OCI-LY7 (cell line): ENCODE measurements at regions not wholly inside any gene's neighbourhood (a gene's known extent, or its start where the extent isn't known, plus 50 kb on each side); places are given as distances from the start of the nearest gene placed in this dataset.

Source experiments
- BruUV-seq: library from RNA; stranded (reverse); fragments of 400-500 nt; replicated peaks from 2 replicates; lab custom pipeline; 2021; lab: Mats Ljungman, UMichigan
- CTCF ChIA-PET: fragments of 300-600 bp; sonication (Branson Sonifier 250); formaldehyde crosslinking; loops from one replicate; lab custom pipeline; 2022; ENCODE audit warnings: antibody characterized with exemption; ENCODE audit not compliant: unreplicated experiment; lab: Charles Lee
- POLR2A ChIA-PET: fragments of 300-600 bp; sonication (Branson Sonifier 250); formaldehyde crosslinking; loops from one replicate; lab custom pipeline; 2022; ENCODE audit warnings: antibody characterized with exemption; lab: Charles Lee
- DNase-seq: peaks from one replicate; pipeline ENCODE4 v3.0.0-alpha.2; 2015; ENCODE audit warnings: low spot score
- H2AFZ ChIP-seq: fragments of 200-600 bp; sonication (generic), shearing (Covaris generic); 2 replicates; pipeline ENCODE4 v1.6.1; 2014; ENCODE audit warnings: mild to moderate bottlenecking, antibody characterized with exemption, low read length, moderate library complexity
- H3K27ac ChIP-seq: fragments of 200-600 bp; sonication (generic); 2 replicates; pipeline ENCODE4 v1.5.1; 2014; ENCODE audit warnings: mixed run types, low read depth, mild to moderate bottlenecking, moderate library complexity, low read length, inconsistent platforms; ENCODE audit not compliant: poor library complexity, severe bottlenecking
- H3K36me3 ChIP-seq: fragments of 200-600 bp; sonication (generic); 2 replicates; pipeline ENCODE4 v1.6.1; 2014; ENCODE audit warnings: mild to moderate bottlenecking, antibody characterized with exemption, low read length, moderate library complexity, mixed read lengths; ENCODE audit not compliant: insufficient read depth
- H3K4me1 ChIP-seq: fragments of 200-600 bp; sonication (generic); 2 replicates; pipeline ENCODE4 v1.5.1; 2014; ENCODE audit warnings: mild to moderate bottlenecking, low read length; ENCODE audit not compliant: insufficient read depth, poor library complexity, severe bottlenecking
- H3K4me2 ChIP-seq: fragments of 200-600 bp; sonication (generic); 2 replicates; pipeline ENCODE4 v1.6.1; 2014; ENCODE audit warnings: mild to moderate bottlenecking, low read length
- H3K4me3 ChIP-seq: fragments of 200-600 bp; sonication (generic); 2 replicates; pipeline ENCODE4 v1.5.1; 2014; ENCODE audit warnings: mild to moderate bottlenecking, low read depth, low read length; ENCODE audit not compliant: poor library complexity, severe bottlenecking
- H3K79me2 ChIP-seq: fragments of 200-600 bp; sonication (generic); 2 replicates; pipeline ENCODE4 v1.6.1; 2016; ENCODE audit warnings: low read depth, mild to moderate bottlenecking, low read length, moderate library complexity, mixed read lengths; ENCODE audit not compliant: insufficient read depth
- H3K9me2 ChIP-seq: fragments of 200-600 bp; sonication (generic); 2 replicates; pipeline ENCODE4 v1.6.1; 2016; ENCODE audit warnings: mild to moderate bottlenecking, low read length, mixed read lengths; ENCODE audit not compliant: insufficient read depth
- H3K9me3 ChIP-seq: fragments of 200-600 bp; sonication (generic); 2 replicates; pipeline ENCODE4 v1.6.1; 2014; ENCODE audit warnings: mild to moderate bottlenecking, mixed run types, low read length, mixed read lengths
- H4K20me1 ChIP-seq: fragments of 200-600 bp; sonication (generic); 2 replicates; pipeline ENCODE4 v1.6.1; 2014; ENCODE audit warnings: mild to moderate bottlenecking, antibody characterized with exemption, low read length, moderate library complexity, mixed read lengths; ENCODE audit not compliant: insufficient read depth
- CTCF ChIP-seq: fragments of 200-600 bp; sonication (generic); conservative IDR thresholded peaks from 2 replicates; pipeline ENCODE4 v1.5.1; 2014; ENCODE audit warnings: mild to moderate bottlenecking, antibody characterized with exemption, low read length, moderate library complexity, mixed read lengths
- EZH2phosphoT487 ChIP-seq: fragments of 200-600 bp; sonication (generic); IDR thresholded peaks from 2 replicates; pipeline ENCODE4 v1.6.1; 2018; ENCODE audit warnings: low read depth, borderline replicate concordance, mild to moderate bottlenecking, mixed run types, antibody characterized with exemption, low read length, moderate library complexity, mixed read lengths
- intact Hi-C: fragments of 100-400 bp; cut with micrococcal nuclease; formaldehyde crosslinking; loops from one replicate; pipeline ENCODE4 v1.10.0; 2022; ENCODE audit not compliant: unreplicated experiment

GRCh38 chr10:123551259-123551658 is 114.9 kb upstream of the GPR26 start:
- POLR2A ChIA-PET: no interaction called here
- TF ChIP-seq CTCF (no peak), EZH2phosphoT487 (no peak)
- no peaks in the 10 kb centered on the region for H3K36me3 ChIP-seq
- H3K9me2 ChIP-seq: no peaks in the 10 kb centered on the region
- no peak overlapping the region for H3K27ac ChIP-seq
- H4K20me1 ChIP-seq: no peaks in the 10 kb centered on the region
- no peaks in the 10 kb centered on the region for H3K79me2 ChIP-seq
- H3K9me3 ChIP-seq: no peaks in the 10 kb centered on the region
- BruUV-seq: no TSS peak
- H3K4me1 ChIP-seq: no peaks in the 10 kb centered on the region
- H3K4me3 ChIP-seq: no peak overlapping the region
- intact Hi-C loops: no loop called here
- H3K4me2 ChIP-seq: no peak overlapping the region
- no peak for DNase-seq
- H2AFZ ChIP-seq: no peak overlapping the region
- CTCF ChIA-PET: no interaction called here

GRCh38 chr10:123552760-123553554 is 113.2 kb upstream of the GPR26 start:
- intact Hi-C loops: no loop called here
- Histone ChIP-seq H3K79me2 (no peaks in the 10 kb centered on the region), H3K36me3 (no peaks in the 10 kb centered on the region), H3K4me3 (no peak overlapping the region), H3K27ac (no peak overlapping the region), H3K4me2 (no peak overlapping the region), H3K4me1 (no peaks in the 10 kb centered on the region), H2AFZ (no peak overlapping the region), H3K9me2 (no peaks in the 10 kb centered on the region), H3K9me3 (no peaks in the 10 kb centered on the region), H4K20me1 (no peaks in the 10 kb centered on the region)
- TF ChIP-seq CTCF (no peak), EZH2phosphoT487 (no peak)
- ChIA-PET POLR2A (no interaction called here), CTCF (no interaction called here)
- no TSS peak for BruUV-seq
- DNase-seq: no peak

GRCh38 chr10:123553810-123554430 is 112.2 kb upstream of the GPR26 start:
- POLR2A ChIA-PET: no interaction called here
- intact Hi-C loops: no loop called here
- BruUV-seq: no TSS peak

More at GRCh38 chr10:123553810-123554430, 112.2 kb upstream of the GPR26 start:
- CTCF ChIA-PET: no interaction called here
- Histone ChIP-seq H3K4me1 (no peaks in the 10 kb centered on the region), H3K9me3 (no peaks in the 10 kb centered on the region), H3K4me3 (no peak overlapping the region), H3K27ac (no peak overlapping the region), H3K79me2 (no peaks in the 10 kb centered on the region), H2AFZ (0 out of 2 replicates have a peak overlapping the region, but pooled peaks have one; percentile 49), H3K9me2 (no peaks in the 10 kb centered on the region), H4K20me1 (no peaks in the 10 kb centered on the region), H3K36me3 (no peaks in the 10 kb centered on the region), H3K4me2 (0 out of 2 replicates have a peak overlapping the region, but pooled peaks have one; percentile 1)
- no peak for TF ChIP-seq CTCF
- no peak for TF ChIP-seq EZH2phosphoT487
- DNase-seq: no peak
